ENCODE measurements at regions not wholly inside any gene's neighbourhood (a gene's known extent, or its start where the extent isn't known, plus 50 kb on each side); places are given as distances from the start of the nearest gene placed in this dataset.

GRCh38 chr12:28068467-28068866 lies 95.9 kb upstream of the PTHLH start:
- Histone ChIP-seq H3K27ac (ENCODE audit: low read length) (no peak overlapping the region), H3K9ac (ENCODE audit: low read length) (no peak overlapping the region), H2AFZ (ENCODE audit: low read depth, low read length) (no peak overlapping the region), H3F3A (ENCODE audit: insufficient read depth, low read length, poor library complexity, severe bottlenecking) (no peaks in the 10 kb centered on the region), H3K4me2 (ENCODE audit: low read length) (no peak overlapping the region), H3K9me3 (ENCODE audit: low read length) (no peaks in the 10 kb centered on the region), H3K36me3 (ENCODE audit: insufficient read depth, low read length) (no peaks in the 10 kb centered on the region), H3K27me3 (ENCODE audit: insufficient read depth, low read depth, low read length) (no peaks in the 10 kb centered on the region), H3K79me2 (replicated peaks; ENCODE audit: insufficient read depth, low read length) (no peaks in the 10 kb centered on the region), H3K9me2 (ENCODE audit: insufficient read depth, low read length) (no peaks in the 10 kb centered on the region), H3K4me3 (ENCODE audit: low read length) (no peak overlapping the region), H4K20me1 (ENCODE audit: insufficient read depth) (no peaks in the 10 kb centered on the region)
- TF ChIP-seq RAD21 (conservative IDR thresholded peaks at IDR 0.05) (no peak), SMC3 (conservative IDR thresholded peaks at IDR 0.05; ENCODE audit: poor library complexity) (no peak), EZH2 (IDR thresholded peaks at IDR 0.05; ENCODE audit: borderline replicate concordance, insufficient read depth, low read length, poor library complexity, severe bottlenecking) (no peak), POLR2AphosphoS5 (IDR thresholded peaks at IDR 0.05) (no peak), MXI1 (conservative IDR thresholded peaks at IDR 0.05; ENCODE audit: poor library complexity, severe bottlenecking) (no peak), CTCF (IDR thresholded peaks at IDR 0.05; ENCODE audit: poor library complexity, severe bottlenecking) (no peak), REST (IDR thresholded peaks at IDR 0.05; ENCODE audit: borderline replicate concordance) (no peak), TAF1 (IDR thresholded peaks at IDR 0.05; ENCODE audit: low read depth) (no peak), EP300 (conservative IDR thresholded peaks at IDR 0.05; ENCODE audit: poor library complexity, severe bottlenecking) (no peak)

GRCh38 chr12:28079539-28079938 lies 107.0 kb upstream of the PTHLH start:
- no peaks in the 10 kb centered on the region for H3F3A ChIP-seq (ENCODE audit: insufficient read depth, low read length, poor library complexity, severe bottlenecking)
- no peaks in the 10 kb centered on the region for H3K79me2 ChIP-seq (replicated peaks; ENCODE audit: insufficient read depth, low read length)
- no peak overlapping the region for H3K27ac ChIP-seq (ENCODE audit: low read length)
- no peak overlapping the region for H3K4me2 ChIP-seq (ENCODE audit: low read length)
- no peaks in the 10 kb centered on the region for H3K27me3 ChIP-seq (ENCODE audit: insufficient read depth, low read depth, low read length)
- no peaks in the 10 kb centered on the region for H3K36me3 ChIP-seq (ENCODE audit: insufficient read depth, low read length)
- H4K20me1 ChIP-seq (ENCODE audit: insufficient read depth), result no peaks in the 10 kb centered on the region
- no peaks in the 10 kb centered on the region for H3K9me3 ChIP-seq (ENCODE audit: low read length)
- H3K9ac ChIP-seq (ENCODE audit: low read length), result no peak overlapping the region
- H2AFZ ChIP-seq (ENCODE audit: low read depth, low read length), result no peak overlapping the region
- H3K4me3 ChIP-seq (ENCODE audit: low read length), result no peak overlapping the region
- TF ChIP-seq EP300 (conservative IDR thresholded peaks at IDR 0.05; ENCODE audit: poor library complexity, severe bottlenecking), result no peak
- no peak for TF ChIP-seq RAD21 (conservative IDR thresholded peaks at IDR 0.05)
- TF ChIP-seq TAF1 (IDR thresholded peaks at IDR 0.05; ENCODE audit: low read depth), result no peak
- TF ChIP-seq CTCF (IDR thresholded peaks at IDR 0.05; ENCODE audit: poor library complexity, severe bottlenecking), result no peak
- no peak for TF ChIP-seq REST (IDR thresholded peaks at IDR 0.05; ENCODE audit: borderline replicate concordance)
- TF ChIP-seq SMC3 (conservative IDR thresholded peaks at IDR 0.05; ENCODE audit: poor library complexity), result no peak
- no peak for TF ChIP-seq EZH2 (IDR thresholded peaks at IDR 0.05; ENCODE audit: borderline replicate concordance, insufficient read depth, low read length, poor library complexity, severe bottlenecking)
- no peak for TF ChIP-seq POLR2AphosphoS5 (IDR thresholded peaks at IDR 0.05)
- TF ChIP-seq MXI1 (conservative IDR thresholded peaks at IDR 0.05; ENCODE audit: poor library complexity, severe bottlenecking), result no peak
- H3K9me2 ChIP-seq (ENCODE audit: insufficient read depth, low read length), result no peaks in the 10 kb centered on the region

Data from neural cell (in vitro differentiated cells).